ENCODE measurements at regions not wholly inside any gene's neighbourhood (a gene's known extent, or its start where the extent isn't known, plus 50 kb on each side); places are given as distances from the start of the nearest gene placed in this dataset.
"Not testable (repeated sequence)": the region's sequence is repeated elsewhere in the genome, so short reads cannot be mapped to it uniquely, and the experiment has no call there.

GRCh38 chr6:1445650-1446330 lies 56.4 kb downstream of the FOXF2 start:
- no peak overlapping the region for H3K4me3 ChIP-seq (ENCODE audit: low read length)
- no peaks in the 10 kb centered on the region for H3K4me1 ChIP-seq (ENCODE audit: control insufficient read depth, insufficient read depth, low read length)
- H3K27me3 ChIP-seq (ENCODE audit: control insufficient read depth, insufficient read depth, low read length): no peaks in the 10 kb centered on the region
- WGBS (ENCODE audit: insufficient coverage, insufficient read length): no CpG with 5 or more reads among the region's 21 CpGs
- no peaks in the 10 kb centered on the region for H3K9me3 ChIP-seq (ENCODE audit: control insufficient read depth, insufficient read depth, low read length)
- H3K27ac ChIP-seq (ENCODE audit: low read length): no peak overlapping the region
- DNase-seq (ENCODE audit: low read depth, low spot score): no peak
- no peaks in the 10 kb centered on the region for H3K36me3 ChIP-seq (ENCODE audit: control insufficient read depth, insufficient read depth, low read length)

GRCh38 chr6:1449896-1450295 lies 60.5 kb downstream of the FOXF2 start:
- Histone ChIP-seq H3K36me3 (ENCODE audit: control insufficient read depth, insufficient read depth, low read length) (no peaks in the 10 kb centered on the region), H3K27me3 (ENCODE audit: control insufficient read depth, insufficient read depth, low read length) (no peaks in the 10 kb centered on the region), H3K27ac (ENCODE audit: low read length) (no peak overlapping the region), H3K4me1 (ENCODE audit: control insufficient read depth, insufficient read depth, low read length) (no peaks in the 10 kb centered on the region), H3K9me3 (ENCODE audit: control insufficient read depth, insufficient read depth, low read length) (no peaks in the 10 kb centered on the region), H3K4me3 (ENCODE audit: low read length) (no peak overlapping the region)
- no peak for DNase-seq (ENCODE audit: low read depth, low spot score)
- no CpG with 5 or more reads among the region's 4 CpGs for WGBS (ENCODE audit: insufficient coverage, insufficient read length)

GRCh38 chr6:1453024-1453423 lies 63.6 kb downstream of the FOXF2 start:
- DNase-seq (ENCODE audit: low read depth, low spot score): no peak
- no peaks in the 10 kb centered on the region for H3K27me3 ChIP-seq (ENCODE audit: control insufficient read depth, insufficient read depth, low read length)
- no peaks in the 10 kb centered on the region for H3K4me1 ChIP-seq (ENCODE audit: control insufficient read depth, insufficient read depth, low read length)
- H3K36me3 ChIP-seq (ENCODE audit: control insufficient read depth, insufficient read depth, low read length): no peaks in the 10 kb centered on the region
- no peak overlapping the region for H3K4me3 ChIP-seq (ENCODE audit: low read length)
- no CpG with 5 or more reads among the region's 8 CpGs for WGBS (ENCODE audit: insufficient coverage, insufficient read length)
- no peak overlapping the region for H3K27ac ChIP-seq (ENCODE audit: low read length)
- H3K9me3 ChIP-seq (ENCODE audit: control insufficient read depth, insufficient read depth, low read length): no peaks in the 10 kb centered on the region

- DNase-seq (ENCODE audit: low read depth, low spot score); H3K4me1 ChIP-seq (ENCODE audit: control insufficient read depth, insufficient read depth, low read length); H3K27ac ChIP-seq (ENCODE audit: low read length); H3K4me3 ChIP-seq (ENCODE audit: low read length); H3K27me3 ChIP-seq (ENCODE audit: control insufficient read depth, insufficient read depth, low read length); H3K9me3 ChIP-seq (ENCODE audit: control insufficient read depth, insufficient read depth, low read length); H3K36me3 ChIP-seq (ENCODE audit: control insufficient read depth, insufficient read depth, low read length): not testable (repeated sequence)
- no CpG with 5 or more reads among the region's 22 CpGs for WGBS (ENCODE audit: insufficient coverage, insufficient read length)
Observed at GRCh38 chr6:1456816-1457215, 67.4 kb downstream of the FOXF2 start.

- H3K9me3 ChIP-seq (ENCODE audit: control insufficient read depth, insufficient read depth, low read length): no peaks in the 10 kb centered on the region
- no CpG with 5 or more reads among the region's 2 CpGs for WGBS (ENCODE audit: insufficient coverage, insufficient read length)
- no peaks in the 10 kb centered on the region for H3K36me3 ChIP-seq (ENCODE audit: control insufficient read depth, insufficient read depth, low read length)
- DNase-seq (ENCODE audit: low read depth, low spot score): no peak
- no peaks in the 10 kb centered on the region for H3K27me3 ChIP-seq (ENCODE audit: control insufficient read depth, insufficient read depth, low read length)
- no peak overlapping the region for H3K4me3 ChIP-seq (ENCODE audit: low read length)
- H3K4me1 ChIP-seq (ENCODE audit: control insufficient read depth, insufficient read depth, low read length): no peaks in the 10 kb centered on the region
- no peak overlapping the region for H3K27ac ChIP-seq (ENCODE audit: low read length)
Observed at GRCh38 chr6:1461207-1461606, 71.8 kb downstream of the FOXF2 start.

- Histone ChIP-seq H3K9me3 (ENCODE audit: control insufficient read depth, insufficient read depth, low read length) (no peaks in the 10 kb centered on the region), H3K4me3 (ENCODE audit: low read length) (no peak overlapping the region), H3K27ac (ENCODE audit: low read length) (no peak overlapping the region), H3K4me1 (ENCODE audit: control insufficient read depth, insufficient read depth, low read length) (no peaks in the 10 kb centered on the region), H3K36me3 (ENCODE audit: control insufficient read depth, insufficient read depth, low read length) (no peaks in the 10 kb centered on the region), H3K27me3 (ENCODE audit: control insufficient read depth, insufficient read depth, low read length) (no peaks in the 10 kb centered on the region)
- WGBS (ENCODE audit: insufficient coverage, insufficient read length): no CpG with 5 or more reads among the region's 3 CpGs
- no peak for DNase-seq (ENCODE audit: low read depth, low spot score)
Observed at GRCh38 chr6:1461736-1462135, 72.4 kb downstream of the FOXF2 start.

- Histone ChIP-seq H3K9me3 (ENCODE audit: control insufficient read depth, insufficient read depth, low read length) (no peaks in the 10 kb centered on the region), H3K27ac (ENCODE audit: low read length) (no peak overlapping the region), H3K4me1 (ENCODE audit: control insufficient read depth, insufficient read depth, low read length) (no peaks in the 10 kb centered on the region), H3K4me3 (ENCODE audit: low read length) (no peak overlapping the region), H3K27me3 (ENCODE audit: control insufficient read depth, insufficient read depth, low read length) (no peaks in the 10 kb centered on the region), H3K36me3 (ENCODE audit: control insufficient read depth, insufficient read depth, low read length) (no peaks in the 10 kb centered on the region)
- WGBS (ENCODE audit: insufficient coverage, insufficient read length): no CpG with 5 or more reads among the region's 7 CpGs
- DNase-seq (ENCODE audit: low read depth, low spot score): no peak
Observed at GRCh38 chr6:1463275-1463674, 73.9 kb downstream of the FOXF2 start.

GRCh38 chr6:1463751-1464426 lies 74.5 kb downstream of the FOXF2 start:
- no CpG with 5 or more reads among the region's 8 CpGs for WGBS (ENCODE audit: insufficient coverage, insufficient read length)
- no peaks in the 10 kb centered on the region for H3K27me3 ChIP-seq (ENCODE audit: control insufficient read depth, insufficient read depth, low read length)
- no peaks in the 10 kb centered on the region for H3K4me1 ChIP-seq (ENCODE audit: control insufficient read depth, insufficient read depth, low read length)
- H3K9me3 ChIP-seq (ENCODE audit: control insufficient read depth, insufficient read depth, low read length): no peaks in the 10 kb centered on the region
- no peak for DNase-seq (ENCODE audit: low read depth, low spot score)
- no peak overlapping the region for H3K4me3 ChIP-seq (ENCODE audit: low read length)
- H3K27ac ChIP-seq (ENCODE audit: low read length): no peak overlapping the region
- no peaks in the 10 kb centered on the region for H3K36me3 ChIP-seq (ENCODE audit: control insufficient read depth, insufficient read depth, low read length)

GRCh38 chr6:1464781-1465370 lies 75.5 kb downstream of the FOXF2 start:
- Histone ChIP-seq H3K36me3 (ENCODE audit: control insufficient read depth, insufficient read depth, low read length) (no peaks in the 10 kb centered on the region), H3K4me1 (ENCODE audit: control insufficient read depth, insufficient read depth, low read length) (no peaks in the 10 kb centered on the region), H3K9me3 (ENCODE audit: control insufficient read depth, insufficient read depth, low read length) (no peaks in the 10 kb centered on the region), H3K27me3 (ENCODE audit: control insufficient read depth, insufficient read depth, low read length) (no peaks in the 10 kb centered on the region), H3K4me3 (ENCODE audit: low read length) (no peak overlapping the region), H3K27ac (ENCODE audit: low read length) (no peak overlapping the region)
- no peak for DNase-seq (ENCODE audit: low read depth, low spot score)
- WGBS (ENCODE audit: insufficient coverage, insufficient read length): no CpG with 5 or more reads among the region's 7 CpGs

- Histone ChIP-seq H3K9me3 (ENCODE audit: control insufficient read depth, insufficient read depth, low read length) (no peaks in the 10 kb centered on the region), H3K4me1 (ENCODE audit: control insufficient read depth, insufficient read depth, low read length) (no peaks in the 10 kb centered on the region), H3K27ac (ENCODE audit: low read length) (no peak overlapping the region), H3K27me3 (ENCODE audit: control insufficient read depth, insufficient read depth, low read length) (no peaks in the 10 kb centered on the region), H3K4me3 (ENCODE audit: low read length) (no peak overlapping the region), H3K36me3 (ENCODE audit: control insufficient read depth, insufficient read depth, low read length) (no peaks in the 10 kb centered on the region)
- DNase-seq (ENCODE audit: low read depth, low spot score): no peak
- WGBS (ENCODE audit: insufficient coverage, insufficient read length): no CpG with 5 or more reads among the region's 7 CpGs
Observed at GRCh38 chr6:1468126-1468525, 78.8 kb downstream of the FOXF2 start.
